PC-3 (cell line): ENCODE measurements at regions not wholly inside any gene's neighbourhood (a gene's known extent, or its start where the extent isn't known, plus 50 kb on each side); places are given as distances from the start of the nearest gene placed in this dataset.
A peak's percentile ranks its signal among the peaks of the same experiment; 100 is the strongest.

Experiments
- ATAC-seq: fragments of 200-7000 bp; cut with Tn5 transposase; 2 replicates; pipeline ENCODE4 v1.9.1; 2020; ENCODE audit warnings: mild to moderate bottlenecking, moderate library complexity
- BruUV-seq: library from RNA; stranded (reverse); fragments of 400-500 nt; replicated peaks from 2 replicates; lab custom pipeline; 2021; lab: Mats Ljungman, UMichigan
- CTCF ChIA-PET: fragments of 300-600 bp; sonication (Branson Sonifier 250); formaldehyde crosslinking; loops from one replicate; lab custom pipeline; 2022; ENCODE audit warnings: antibody characterized with exemption; lab: Charles Lee
- POLR2A ChIA-PET: fragments of 300-600 bp; sonication (Branson Sonifier 250); formaldehyde crosslinking; loops from one replicate; lab custom pipeline; 2022; ENCODE audit warnings: antibody characterized with exemption; ENCODE audit not compliant: unreplicated experiment; lab: Charles Lee
- DNase-seq: peaks from one replicate; pipeline ENCODE4 v3.0.0-alpha.2; 2015
- H2AFZ ChIP-seq: fragments of 300-600 bp; sonication (generic); 2 replicates; pipeline ENCODE4 v1.6.0; 2016; ENCODE audit warnings: antibody characterized with exemption, low read length
- H3F3A ChIP-seq: fragments of 300-600 bp; sonication (generic); one replicate; pipeline ENCODE4 v1.6.0; 2017; ENCODE audit warnings: antibody characterized with exemption, low read length, control low read depth, mild to moderate bottlenecking; ENCODE audit not compliant: unreplicated experiment
- H3K27ac ChIP-seq: fragments of 300-600 bp; sonication (generic); 2 replicates; pipeline ENCODE4 v1.5.1; 2016; ENCODE audit warnings: mild to moderate bottlenecking, low read length
- H3K27me3 ChIP-seq: fragments of 300-600 bp; sonication (generic); 2 replicates; pipeline ENCODE4 v1.6.1; 2016; ENCODE audit warnings: low read length, mixed read lengths
- H3K36me3 ChIP-seq: fragments of 300-600 bp; sonication (generic); 2 replicates; pipeline ENCODE4 v1.6.1; 2016; ENCODE audit warnings: low read depth, mixed run types, low read length, mixed read lengths
- H3K4me1 ChIP-seq: fragments of 300-600 bp; sonication (generic); 2 replicates; pipeline ENCODE4 v1.5.1; 2016; ENCODE audit warnings: low read length; ENCODE audit not compliant: insufficient read depth
- H3K4me2 ChIP-seq: fragments of 300-600 bp; sonication (generic); 2 replicates; pipeline ENCODE4 v1.6.0; 2016; ENCODE audit warnings: low read length
- H3K4me3 ChIP-seq: fragments of 300-600 bp; sonication (generic); 2 replicates; pipeline ENCODE4 v1.5.1; 2016; ENCODE audit warnings: mild to moderate bottlenecking, low read length, mixed read lengths
- H3K79me2 ChIP-seq: fragments of 300-600 bp; sonication (generic); 2 replicates; pipeline ENCODE4 v1.6.1; 2017; ENCODE audit warnings: low read length, mixed read lengths
- H3K9ac ChIP-seq: fragments of 300-600 bp; sonication (generic); 2 replicates; pipeline ENCODE4 v1.6.0; 2016; ENCODE audit warnings: mild to moderate bottlenecking, low read length
- H3K9me2 ChIP-seq: fragments of 300-600 bp; sonication (generic); replicated peaks from 2 replicates; pipeline ENCODE4 v1.6.1; 2016; ENCODE audit warnings: mixed run types, low read length, mixed read lengths
- H3K9me3 ChIP-seq: fragments of 300-600 bp; sonication (generic); 2 replicates; pipeline ENCODE4 v1.6.1; 2016; ENCODE audit warnings: low read length, mixed read lengths
- H4K20me1 ChIP-seq: fragments of 300-600 bp; sonication (generic); 2 replicates; pipeline ENCODE4 v1.6.1; 2016; ENCODE audit warnings: low read length, mixed read lengths
- CTCF ChIP-seq: fragments of 300-600 bp; sonication (generic); conservative IDR thresholded peaks from 2 replicates; pipeline ENCODE4 v1.5.1; 2017; ENCODE audit warnings: antibody characterized with exemption, low read depth, mild to moderate bottlenecking, low read length
- EZH2 ChIP-seq: fragments of 300-600 bp; sonication (generic); IDR thresholded peaks from one replicate; pipeline ENCODE4 v1.6.1; 2017; ENCODE audit warnings: antibody characterized with exemption, mild to moderate bottlenecking, low read length; ENCODE audit not compliant: unreplicated experiment
- EZH2phosphoT487 ChIP-seq: fragments of 300-600 bp; sonication (generic); IDR thresholded peaks from 2 replicates; pipeline ENCODE4 v1.6.1; 2018; ENCODE audit warnings: mild to moderate bottlenecking, antibody characterized with exemption, low read length, borderline replicate concordance
- intact Hi-C: fragments of 100-400 bp; cut with micrococcal nuclease; formaldehyde crosslinking; loops from 2 replicates; pipeline ENCODE4 v1.9.0; 2023

DNA sequence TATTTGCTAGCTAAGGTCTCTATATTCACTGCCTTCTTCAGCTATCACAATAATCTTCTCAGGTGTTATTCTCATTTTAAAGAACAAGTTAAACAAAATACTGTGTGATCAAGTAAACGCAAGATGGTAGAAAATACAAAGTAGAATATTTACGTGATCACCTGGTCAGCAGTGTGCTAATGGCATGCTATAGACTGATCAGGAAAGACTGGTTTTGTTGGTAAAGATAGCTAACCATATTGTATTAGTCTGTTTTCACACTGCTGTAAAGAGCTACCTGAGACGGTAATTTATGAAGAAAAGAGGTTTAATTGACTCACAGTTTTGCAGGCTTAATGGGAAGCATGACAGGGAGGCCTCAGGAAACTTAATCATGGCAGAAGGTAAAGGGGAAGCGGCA, 50.4 kb downstream of the ZBTB38 start:
- Histone ChIP-seq H2AFZ (no peak overlapping the region), H3K9ac (no peak overlapping the region), H3K4me2 (no peak overlapping the region), H3K9me2 (no peaks in the 10 kb centered on the region), H3K4me1 (peaks cover 28% of the 10 kb centered on the region), H3K27ac (no peak overlapping the region), H3K9me3 (no peaks in the 10 kb centered on the region), H3F3A (no peaks in the 10 kb centered on the region), H3K79me2 (no peaks in the 10 kb centered on the region), H3K4me3 (no peak overlapping the region), H4K20me1 (no peaks in the 10 kb centered on the region), H3K36me3 (peaks cover 12% of the 10 kb centered on the region), H3K27me3 (no peaks in the 10 kb centered on the region)
- no TSS peak for BruUV-seq
- intact Hi-C loops: no loop called here
- no peak for TF ChIP-seq EZH2
- no peak for TF ChIP-seq EZH2phosphoT487
- no peak for TF ChIP-seq CTCF
- CTCF ChIA-PET: no interaction called here
- DNase-seq (no peak), ATAC-seq (no peak)
- POLR2A ChIA-PET: no interaction called here

DNA sequence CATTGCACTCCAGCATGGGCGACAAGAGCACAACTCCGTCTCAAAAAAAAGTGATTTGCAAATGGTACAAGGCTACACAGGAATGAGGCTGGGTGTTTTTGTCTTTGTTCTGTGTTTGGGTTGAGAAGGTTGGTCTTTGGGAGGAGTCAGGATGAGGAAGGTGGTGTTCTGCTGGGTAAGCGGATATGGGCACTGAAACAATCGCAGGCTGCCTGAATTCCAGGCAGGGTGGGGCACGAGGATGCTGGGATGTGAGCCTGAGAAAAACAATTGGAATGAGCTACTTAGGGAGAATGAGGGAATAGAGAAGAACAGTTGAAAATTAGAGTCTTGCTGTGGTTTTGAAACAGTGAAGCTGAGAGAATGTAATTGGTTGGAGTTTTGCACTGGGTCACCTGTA, 51.6 kb downstream of the ZBTB38 start:
- Histone ChIP-seq H3K79me2 (no peaks in the 10 kb centered on the region), H3K4me3 (no peak overlapping the region), H4K20me1 (no peaks in the 10 kb centered on the region), H3K4me1 (peaks cover 19% of the 10 kb centered on the region), H3F3A (no peaks in the 10 kb centered on the region), H3K9me2 (no peaks in the 10 kb centered on the region), H3K36me3 (peaks cover 3% of the 10 kb centered on the region), H3K9ac (no peak overlapping the region), H2AFZ (no peak overlapping the region), H3K27ac (no peak overlapping the region), H3K27me3 (no peaks in the 10 kb centered on the region), H3K9me3 (no peaks in the 10 kb centered on the region), H3K4me2 (no peak overlapping the region)
- ChIA-PET CTCF (interaction anchor here (0.5 kb wide), 1 partner anchor 135 kb away, joined by 3 read pairs; no protein-coding TSS in a partner anchor), POLR2A (no interaction called here)
- ATAC-seq (no peak), DNase-seq (no peak)
- intact Hi-C loops: no loop called here
- no TSS peak for BruUV-seq
- no peak for TF ChIP-seq EZH2

- H3K4me2 ChIP-seq: peak overlapping the region; percentile 22; the same call in 1 of the 2 replicates
- no peak overlapping the region for H3K4me3 ChIP-seq
- H3K9me2 ChIP-seq: no peaks in the 10 kb centered on the region
- H3K36me3 ChIP-seq: no peaks in the 10 kb centered on the region
- peaks cover 14% of the 10 kb centered on the region for H3K4me1 ChIP-seq
- no peaks in the 10 kb centered on the region for H3K79me2 ChIP-seq
- no peak for ATAC-seq
- no peaks in the 10 kb centered on the region for H3K27me3 ChIP-seq
- CTCF ChIA-PET: no interaction called here
- POLR2A ChIA-PET: no interaction called here
- no peak for TF ChIP-seq EZH2phosphoT487
- no peak for TF ChIP-seq EZH2
- no peak for TF ChIP-seq CTCF
- H4K20me1 ChIP-seq: no peaks in the 10 kb centered on the region
- no peak for DNase-seq
- intact Hi-C loops: no loop called here
- H3K9me3 ChIP-seq: no peaks in the 10 kb centered on the region
- peak overlapping the region; percentile 41; the same call in 1 of the 2 replicates for H3K9ac ChIP-seq
- H3K27ac ChIP-seq: peak overlapping the region; percentile 88
- no TSS peak for BruUV-seq
- no peak overlapping the region for H2AFZ ChIP-seq
- no peaks in the 10 kb centered on the region for H3F3A ChIP-seq
These were observed 52.9 kb downstream of the ZBTB38 start for GRCh38 chr3:141421186-141421585.
